Calu3 (cell line): ENCODE measurements at regions not wholly inside any gene's neighbourhood (a gene's known extent, or its start where the extent isn't known, plus 50 kb on each side); places are given as distances from the start of the nearest gene placed in this dataset.

Experiments used
- BruUV-seq: library from RNA; stranded (reverse); fragments of 400-500 nt; replicated peaks from 2 replicates; lab custom pipeline; 2021; lab: Mats Ljungman, UMichigan
- CTCF ChIA-PET: fragments of 300-600 bp; sonication (Branson Sonifier 250); formaldehyde crosslinking; loops from one replicate; lab custom pipeline; 2022; ENCODE audit warnings: antibody characterized with exemption; lab: Charles Lee
- DNase-seq: peaks from one replicate; pipeline ENCODE4 v3.0.0; 2022
- H3K27ac Mint-ChIP-seq: one replicate; pipeline ENCODE4 v1.8.0; 2022; ENCODE audit warnings: mixed read lengths; ENCODE audit not compliant: unreplicated experiment
- H3K27me3 Mint-ChIP-seq: one replicate; pipeline ENCODE4 v1.8.0; 2022; ENCODE audit warnings: mixed read lengths; ENCODE audit not compliant: unreplicated experiment
- H3K36me3 Mint-ChIP-seq: one replicate; pipeline ENCODE4 v1.8.0; 2022; ENCODE audit warnings: mild to moderate bottlenecking, moderate library complexity, mixed read lengths; ENCODE audit not compliant: insufficient read depth, unreplicated experiment
- H3K4me1 Mint-ChIP-seq: one replicate; pipeline ENCODE4 v1.8.0; 2022; ENCODE audit warnings: mild to moderate bottlenecking, low read depth, mixed read lengths; ENCODE audit not compliant: unreplicated experiment
- H3K4me3 Mint-ChIP-seq: one replicate; pipeline ENCODE4 v1.8.0; 2022; ENCODE audit warnings: mild to moderate bottlenecking, low read depth, moderate library complexity, mixed read lengths; ENCODE audit not compliant: unreplicated experiment
- H3K9me3 Mint-ChIP-seq: one replicate; pipeline ENCODE4 v1.8.0; 2022; ENCODE audit warnings: low read depth, mixed read lengths; ENCODE audit not compliant: unreplicated experiment
- intact Hi-C: fragments of 100-400 bp; cut with micrococcal nuclease; formaldehyde crosslinking; loops from one replicate; pipeline ENCODE4 v1.10.0; 2022; ENCODE audit not compliant: unreplicated experiment
- TF ChIP-seq, protein P1 (sequence below): fragments of 200-600 bp; IDR thresholded peaks from one replicate; pipeline ENCODE4 v1.8.0; 2022; ENCODE audit warnings: antibody characterized with exemption; ENCODE audit not compliant: unreplicated experiment

DNA sequence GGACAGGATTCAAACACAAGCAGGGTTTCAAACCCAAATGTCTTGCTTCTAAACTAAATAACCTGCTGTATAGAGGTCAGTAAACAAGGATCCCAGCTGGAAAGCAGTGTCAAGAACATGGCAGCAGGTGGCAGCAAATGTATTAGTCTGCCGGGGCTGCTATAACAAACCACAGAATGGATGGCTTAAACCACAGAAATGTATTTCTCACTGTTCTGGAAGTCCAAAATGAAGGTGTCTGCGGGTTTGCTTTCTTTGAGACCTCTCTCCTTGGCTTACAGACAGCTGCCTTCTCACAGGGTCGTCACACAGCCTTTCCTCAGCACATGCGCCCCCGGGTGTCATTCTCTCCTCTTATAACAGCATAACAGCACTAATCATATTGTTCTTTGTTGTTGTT, 65.1 kb upstream of the LRRC55 start:
- H3K27ac Mint-ChIP-seq: no peak overlapping the region
- TF ChIP-seq, protein P1, sequence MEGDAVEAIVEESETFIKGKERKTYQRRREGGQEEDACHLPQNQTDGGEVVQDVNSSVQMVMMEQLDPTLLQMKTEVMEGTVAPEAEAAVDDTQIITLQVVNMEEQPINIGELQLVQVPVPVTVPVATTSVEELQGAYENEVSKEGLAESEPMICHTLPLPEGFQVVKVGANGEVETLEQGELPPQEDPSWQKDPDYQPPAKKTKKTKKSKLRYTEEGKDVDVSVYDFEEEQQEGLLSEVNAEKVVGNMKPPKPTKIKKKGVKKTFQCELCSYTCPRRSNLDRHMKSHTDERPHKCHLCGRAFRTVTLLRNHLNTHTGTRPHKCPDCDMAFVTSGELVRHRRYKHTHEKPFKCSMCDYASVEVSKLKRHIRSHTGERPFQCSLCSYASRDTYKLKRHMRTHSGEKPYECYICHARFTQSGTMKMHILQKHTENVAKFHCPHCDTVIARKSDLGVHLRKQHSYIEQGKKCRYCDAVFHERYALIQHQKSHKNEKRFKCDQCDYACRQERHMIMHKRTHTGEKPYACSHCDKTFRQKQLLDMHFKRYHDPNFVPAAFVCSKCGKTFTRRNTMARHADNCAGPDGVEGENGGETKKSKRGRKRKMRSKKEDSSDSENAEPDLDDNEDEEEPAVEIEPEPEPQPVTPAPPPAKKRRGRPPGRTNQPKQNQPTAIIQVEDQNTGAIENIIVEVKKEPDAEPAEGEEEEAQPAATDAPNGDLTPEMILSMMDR: peak; percentile 32
- H3K4me1 Mint-ChIP-seq: peaks cover 3% of the 10 kb centered on the region
- BruUV-seq: no TSS peak
- intact Hi-C loops: loop anchor here (1.0 to 2.0 kb wide), 2 partner anchors 133 to 276 kb away; no protein-coding TSS in a partner anchor
- no peaks in the 10 kb centered on the region for H3K36me3 Mint-ChIP-seq
- no peaks in the 10 kb centered on the region for H3K27me3 Mint-ChIP-seq
- H3K9me3 Mint-ChIP-seq: no peaks in the 10 kb centered on the region
- H3K4me3 Mint-ChIP-seq: no peak overlapping the region
- peak; percentile 33 for DNase-seq
- CTCF ChIA-PET: interaction anchor here (1.6 kb wide), 1 partner anchor 132 kb away, joined by 18 read pairs; no protein-coding TSS in a partner anchor

DNA sequence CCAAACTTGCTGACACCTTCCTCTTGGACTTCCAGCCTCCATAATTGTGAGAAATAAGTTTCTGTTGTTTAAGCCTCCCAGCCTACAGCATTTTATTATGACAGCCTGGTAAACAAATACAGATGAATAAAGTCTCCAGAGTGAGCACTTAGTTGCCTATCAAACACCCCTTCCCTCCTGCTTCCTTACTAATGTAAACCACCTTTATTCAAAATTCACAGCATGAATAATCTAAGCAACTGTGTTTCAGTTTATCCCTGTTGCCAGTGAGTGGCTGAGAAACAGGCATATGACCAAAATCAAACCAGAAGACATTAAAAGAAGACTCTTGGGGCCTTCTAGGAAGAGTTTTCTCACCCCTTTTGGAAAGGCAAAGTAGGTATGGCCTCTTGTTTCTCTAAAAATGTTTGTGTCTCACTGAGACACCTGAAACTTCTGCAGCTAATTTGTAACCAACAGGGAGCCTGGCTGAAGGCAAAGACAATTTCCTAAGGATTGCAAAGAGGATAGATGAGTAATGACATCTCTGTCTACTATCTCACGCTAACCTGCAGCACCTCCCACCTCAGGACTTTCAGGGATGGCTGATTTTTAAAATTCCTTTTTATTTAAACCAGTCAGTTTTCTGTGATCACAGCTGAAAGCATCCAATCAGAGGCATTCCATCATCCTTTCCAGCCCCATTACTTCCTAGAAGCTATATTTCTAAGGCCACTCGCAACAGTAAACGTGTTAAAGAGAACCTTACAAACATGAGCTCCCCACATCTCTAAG, 61.4 kb upstream of the LRRC55 start:
- TF ChIP-seq, protein P1: no peak
- no peaks in the 10 kb centered on the region for H3K9me3 Mint-ChIP-seq
- no TSS peak for BruUV-seq
- H3K4me1 Mint-ChIP-seq: peaks cover 11% of the 10 kb centered on the region
- no peak overlapping the region for H3K27ac Mint-ChIP-seq
- no peak for DNase-seq
- CTCF ChIA-PET: no interaction called here
- intact Hi-C loops: no loop called here
- H3K27me3 Mint-ChIP-seq: no peaks in the 10 kb centered on the region
- H3K4me3 Mint-ChIP-seq: no peak overlapping the region
- H3K36me3 Mint-ChIP-seq: no peaks in the 10 kb centered on the region

DNA sequence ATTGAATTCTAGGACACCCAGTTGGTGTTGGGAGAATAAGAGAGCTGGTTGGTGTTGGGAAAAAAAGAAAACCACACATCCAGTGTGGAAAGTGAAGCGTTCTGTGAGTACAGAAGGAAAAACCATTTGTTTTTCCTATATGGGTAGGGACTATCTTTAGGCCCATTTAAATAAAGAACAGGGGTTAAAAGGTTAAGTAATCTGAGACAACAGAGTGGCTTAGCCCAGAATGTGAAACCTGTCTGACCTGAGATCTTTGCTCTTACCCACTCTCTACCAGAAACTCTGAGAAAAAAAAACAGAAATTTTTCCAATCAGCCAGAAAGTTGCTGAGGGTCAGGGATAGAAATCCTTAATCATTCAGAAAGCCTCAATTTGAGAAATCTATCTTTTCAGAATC, 59.8 kb upstream of the LRRC55 start:
- H3K4me3 Mint-ChIP-seq: no peak overlapping the region
- DNase-seq: no peak
- TF ChIP-seq, protein P1: no peak

DNA sequence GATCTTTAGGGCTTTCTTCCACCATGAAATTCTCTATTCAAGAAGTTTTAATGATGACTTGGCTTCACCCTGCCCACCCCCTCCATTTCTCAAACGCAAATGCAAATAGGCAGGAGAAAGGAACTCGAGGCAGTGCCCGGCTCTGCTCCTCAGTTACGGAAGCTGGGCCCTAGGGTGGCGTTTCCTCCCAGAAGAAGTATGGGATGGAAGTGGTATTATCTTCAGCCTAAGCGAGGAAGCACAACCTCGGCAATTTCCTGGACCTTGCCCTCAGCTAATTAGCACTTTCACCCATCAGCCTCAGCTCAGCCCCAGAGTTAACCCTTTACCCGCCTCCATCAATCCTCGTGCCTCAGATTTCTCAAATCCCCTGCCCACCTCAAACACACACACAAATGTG, 58.2 kb upstream of the LRRC55 start:
- TF ChIP-seq, protein P1: no peak
- no TSS peak for BruUV-seq
- CTCF ChIA-PET: no interaction called here
- H3K4me3 Mint-ChIP-seq: no peak overlapping the region
- DNase-seq: no peak
- peaks cover 22% of the 10 kb centered on the region for H3K4me1 Mint-ChIP-seq
- H3K27me3 Mint-ChIP-seq: no peaks in the 10 kb centered on the region
- intact Hi-C loops: no loop called here
- no peaks in the 10 kb centered on the region for H3K9me3 Mint-ChIP-seq
- H3K27ac Mint-ChIP-seq: no peak overlapping the region
- no peaks in the 10 kb centered on the region for H3K36me3 Mint-ChIP-seq

More for the DNA sequence above, 59.8 kb upstream of the LRRC55 start:
- Mint-ChIP-seq H3K4me1 (peaks cover 15% of the 10 kb centered on the region), H3K9me3 (no peaks in the 10 kb centered on the region), H3K27me3 (no peaks in the 10 kb centered on the region), H3K27ac (no peak overlapping the region), H3K36me3 (no peaks in the 10 kb centered on the region)
- BruUV-seq: no TSS peak
- CTCF ChIA-PET: interaction anchor here (1.0 kb wide), 1 partner anchor 127 kb away, joined by 3 read pairs; no protein-coding TSS in a partner anchor
- intact Hi-C loops: no loop called here
